ENCODE measurements at regions not wholly inside any gene's neighbourhood (a gene's known extent, or its start where the extent isn't known, plus 50 kb on each side); places are given as distances from the start of the nearest gene placed in this dataset.

DNA sequence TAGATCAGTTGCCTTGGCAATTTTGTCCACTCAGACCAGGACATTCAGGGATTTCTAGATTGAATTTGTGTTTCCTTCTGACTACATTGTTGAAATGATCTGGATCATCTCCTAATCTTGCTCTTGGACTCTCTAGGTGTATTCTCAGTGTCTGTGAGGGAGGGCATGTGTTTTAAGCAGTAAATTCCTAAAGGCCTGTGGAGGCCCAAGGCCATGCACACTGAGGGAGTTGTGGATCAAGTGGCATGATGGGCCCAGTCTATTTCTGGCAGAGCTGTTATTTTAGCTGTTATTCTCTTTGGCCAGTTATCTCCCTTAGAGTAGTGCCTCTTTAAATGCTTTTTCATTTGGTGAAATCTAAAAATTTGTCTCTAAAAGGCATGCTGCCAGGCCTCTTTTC lies 144.9 kb downstream of the RPIA start:
- H3K4me3 Mint-ChIP-seq: no peak overlapping the region
- H3K27me3 Mint-ChIP-seq: peaks cover 50% of the 10 kb centered on the region
- DNase-seq (ENCODE audit: low spot score in 2 of 2) (no peak), ATAC-seq (replicated peaks; ENCODE audit: extremely low read depth, poor library complexity, severe bottlenecking) (no peak)
- H3K9me3 Mint-ChIP-seq: no peaks in the 10 kb centered on the region
- H3K27ac Mint-ChIP-seq (ENCODE audit: low read depth): no peak overlapping the region
- no peaks in the 10 kb centered on the region for H3K4me1 Mint-ChIP-seq
- no peaks in the 10 kb centered on the region for H3K36me3 Mint-ChIP-seq (ENCODE audit: insufficient read depth)

DNA sequence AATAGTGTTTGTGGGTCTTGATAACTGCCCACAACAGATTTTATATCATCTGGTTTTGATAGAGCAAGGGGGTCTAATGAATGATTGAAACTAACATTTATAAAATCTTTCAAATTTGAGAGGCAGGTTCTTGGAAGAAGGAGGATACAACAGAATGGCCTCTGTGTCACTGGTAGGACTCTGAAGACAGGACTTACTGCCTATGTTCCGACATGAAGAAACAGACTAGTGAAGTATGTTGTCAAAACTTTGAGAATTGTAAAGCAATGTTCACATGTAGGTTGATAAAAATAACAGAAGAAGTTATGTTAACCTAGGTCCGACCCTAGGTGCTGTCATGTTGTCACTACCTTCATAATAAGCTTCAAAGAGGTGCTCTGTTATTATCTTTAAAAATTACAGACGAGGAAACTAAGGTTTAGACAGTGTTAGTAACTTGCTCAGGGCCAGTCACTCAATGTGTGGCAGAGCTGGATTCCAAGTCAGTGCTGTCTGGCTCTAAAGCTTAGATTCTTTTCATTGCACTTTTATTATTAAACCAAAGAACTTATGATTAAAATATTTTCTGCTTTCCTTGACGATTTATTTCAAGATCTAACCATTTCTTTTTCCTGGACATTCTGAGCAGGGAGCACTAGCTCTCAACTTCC lies 146.2 kb downstream of the RPIA start:
- Mint-ChIP-seq H3K36me3 (ENCODE audit: insufficient read depth) (no peaks in the 10 kb centered on the region), H3K4me1 (no peaks in the 10 kb centered on the region), H3K4me3 (no peak overlapping the region), H3K27me3 (peaks cover 58% of the 10 kb centered on the region), H3K9me3 (no peaks in the 10 kb centered on the region), H3K27ac (ENCODE audit: low read depth) (no peak overlapping the region)
- ATAC-seq (replicated peaks; ENCODE audit: extremely low read depth, poor library complexity, severe bottlenecking): no peak
- no peak for DNase-seq (ENCODE audit: low spot score in 2 of 2)

DNA sequence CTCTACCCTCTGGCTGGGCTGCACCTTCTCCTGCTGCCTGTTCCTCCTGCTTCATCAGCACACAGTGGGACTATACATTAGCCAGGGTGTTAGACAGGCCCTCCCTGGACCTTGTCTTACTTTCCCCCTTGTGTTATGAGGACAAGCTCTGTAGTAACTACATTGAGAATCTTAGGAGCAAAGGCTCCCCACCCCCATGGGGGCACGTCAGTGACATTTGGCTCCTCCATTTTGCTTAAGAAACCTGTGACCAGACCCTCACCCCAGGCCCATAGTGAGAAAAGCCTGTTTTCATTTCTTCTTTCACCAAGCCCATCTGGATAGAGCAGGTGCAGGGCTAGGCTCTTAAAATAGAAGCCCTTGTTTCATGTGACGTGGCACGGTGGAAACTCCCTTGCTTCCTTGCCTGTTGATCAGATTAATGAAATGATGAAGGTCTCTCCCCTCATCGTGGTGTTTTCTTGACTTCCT lies 146.7 kb downstream of the RPIA start:
- no peaks in the 10 kb centered on the region for H3K36me3 Mint-ChIP-seq (ENCODE audit: insufficient read depth)
- H3K4me1 Mint-ChIP-seq: no peaks in the 10 kb centered on the region
- no peak overlapping the region for H3K4me3 Mint-ChIP-seq
- H3K27ac Mint-ChIP-seq (ENCODE audit: low read depth): no peak overlapping the region
- H3K27me3 Mint-ChIP-seq: peaks cover 61% of the 10 kb centered on the region
- DNase-seq (ENCODE audit: low spot score in 2 of 2): no peak
- ATAC-seq (replicated peaks; ENCODE audit: extremely low read depth, poor library complexity, severe bottlenecking): no peak
- no peaks in the 10 kb centered on the region for H3K9me3 Mint-ChIP-seq

DNA sequence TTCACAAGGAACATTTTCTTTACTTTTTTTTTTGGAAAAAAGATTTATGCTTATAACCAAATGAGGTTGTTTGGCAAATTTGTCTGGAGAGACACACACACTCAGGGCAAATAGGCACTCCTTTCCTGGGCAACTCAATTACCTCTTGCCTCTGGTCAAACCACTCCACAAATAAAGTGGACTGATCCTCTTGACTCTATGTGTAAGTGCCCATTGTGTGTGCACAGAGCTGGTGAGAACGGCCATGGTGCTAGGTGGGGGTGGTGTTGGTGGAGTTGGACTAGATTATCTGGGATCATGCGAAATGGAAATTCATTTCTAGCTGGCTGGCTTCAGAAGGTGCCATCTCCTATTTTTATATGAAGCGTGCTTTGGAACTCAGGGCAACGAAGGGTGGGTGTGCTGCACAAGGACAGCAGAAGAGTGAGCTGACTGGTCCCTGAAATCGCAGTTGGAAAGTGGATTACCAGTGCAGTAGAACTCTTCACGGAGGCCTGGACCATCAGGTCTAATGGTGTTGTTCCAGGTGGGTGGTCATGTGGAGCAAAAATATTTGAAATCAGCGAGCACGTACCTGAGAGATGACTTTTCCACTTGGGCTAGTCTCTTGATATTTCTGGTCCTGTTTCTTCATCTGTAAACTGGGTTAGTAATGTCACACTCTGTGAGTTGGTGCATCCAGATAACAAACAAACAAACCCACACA lies 149.9 kb downstream of the RPIA start:
- H3K9me3 Mint-ChIP-seq: no peaks in the 10 kb centered on the region
- no peak overlapping the region for H3K27ac Mint-ChIP-seq (ENCODE audit: low read depth)
- ATAC-seq (replicated peaks; ENCODE audit: extremely low read depth, poor library complexity, severe bottlenecking): no peak
- H3K4me3 Mint-ChIP-seq: no peak overlapping the region
- no peaks in the 10 kb centered on the region for H3K36me3 Mint-ChIP-seq (ENCODE audit: insufficient read depth)
- peaks cover 76% of the 10 kb centered on the region for H3K27me3 Mint-ChIP-seq
- H3K4me1 Mint-ChIP-seq: no peaks in the 10 kb centered on the region
- DNase-seq (ENCODE audit: low spot score in 2 of 2): no peak

DNA sequence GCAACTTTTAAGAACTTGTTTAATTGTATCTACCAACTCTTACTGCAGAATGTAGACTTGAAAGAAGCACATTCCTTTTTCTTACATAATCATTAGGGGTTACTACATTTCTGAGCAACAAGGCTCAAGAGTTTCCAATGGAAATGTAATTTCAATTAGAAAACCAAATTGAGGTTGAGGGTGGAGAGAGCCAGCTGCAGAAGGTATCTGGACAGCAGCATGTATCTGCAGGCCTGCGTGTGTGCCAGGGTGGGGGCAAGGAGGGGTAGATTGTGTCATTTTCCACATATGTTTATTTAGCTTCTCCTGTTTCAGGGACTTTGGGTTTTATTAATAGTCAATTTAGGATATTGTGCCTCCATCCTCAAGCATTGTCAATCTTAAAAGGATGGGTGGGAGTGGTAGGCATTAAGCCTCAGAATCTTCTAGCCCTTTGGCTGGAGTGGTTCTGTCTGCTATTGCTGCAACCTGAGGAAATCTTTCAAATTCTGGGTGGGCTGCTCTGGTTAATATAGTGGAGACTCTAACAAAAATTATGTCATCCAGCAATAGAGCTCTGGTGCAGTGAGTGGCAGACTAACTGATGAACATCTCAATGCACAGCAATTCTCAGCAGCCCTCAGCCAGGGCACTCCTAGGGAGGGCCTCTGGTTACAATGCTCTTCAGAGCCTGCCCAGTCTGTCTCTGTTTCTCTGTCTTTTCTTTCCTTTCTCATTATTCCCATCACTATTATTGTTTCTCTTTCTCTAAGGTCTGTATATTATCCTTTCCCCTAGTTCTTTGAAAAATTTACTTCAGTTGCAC lies 151.4 kb downstream of the RPIA start:
- Mint-ChIP-seq H3K9me3 (no peaks in the 10 kb centered on the region), H3K36me3 (ENCODE audit: insufficient read depth) (no peaks in the 10 kb centered on the region), H3K27ac (ENCODE audit: low read depth) (no peak overlapping the region), H3K4me1 (no peaks in the 10 kb centered on the region), H3K27me3 (peaks cover 72% of the 10 kb centered on the region), H3K4me3 (no peak overlapping the region)
- DNase-seq (ENCODE audit: low spot score in 2 of 2) (no peak), ATAC-seq (replicated peaks; ENCODE audit: extremely low read depth, poor library complexity, severe bottlenecking) (no peak)

DNA sequence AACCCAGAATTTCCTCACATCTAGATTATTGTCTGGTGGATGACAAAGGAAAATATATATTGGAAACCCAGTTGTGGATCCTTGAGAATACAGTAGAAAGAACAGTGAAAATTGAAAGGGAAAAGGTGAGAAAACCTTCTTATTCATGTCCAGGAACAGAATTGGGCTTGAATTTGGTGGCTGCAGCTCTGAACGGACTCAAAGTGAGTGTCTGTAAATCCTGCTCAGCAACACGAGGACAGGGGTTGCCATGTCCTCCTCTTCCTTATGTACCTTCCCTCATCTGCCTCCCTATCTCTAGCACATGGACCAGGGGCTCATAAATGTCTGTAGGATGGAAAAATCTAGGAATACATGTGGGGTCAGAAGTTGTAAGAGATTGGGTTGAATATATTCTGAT lies 152.2 kb downstream of the RPIA start:
- Mint-ChIP-seq H3K4me1 (no peaks in the 10 kb centered on the region), H3K9me3 (no peaks in the 10 kb centered on the region), H3K27ac (ENCODE audit: low read depth) (no peak overlapping the region), H3K36me3 (ENCODE audit: insufficient read depth) (no peaks in the 10 kb centered on the region), H3K27me3 (peaks cover 67% of the 10 kb centered on the region), H3K4me3 (no peak overlapping the region)
- ATAC-seq (replicated peaks; ENCODE audit: extremely low read depth, poor library complexity, severe bottlenecking): no peak
- no peak for DNase-seq (ENCODE audit: low spot score in 2 of 2)

DNA sequence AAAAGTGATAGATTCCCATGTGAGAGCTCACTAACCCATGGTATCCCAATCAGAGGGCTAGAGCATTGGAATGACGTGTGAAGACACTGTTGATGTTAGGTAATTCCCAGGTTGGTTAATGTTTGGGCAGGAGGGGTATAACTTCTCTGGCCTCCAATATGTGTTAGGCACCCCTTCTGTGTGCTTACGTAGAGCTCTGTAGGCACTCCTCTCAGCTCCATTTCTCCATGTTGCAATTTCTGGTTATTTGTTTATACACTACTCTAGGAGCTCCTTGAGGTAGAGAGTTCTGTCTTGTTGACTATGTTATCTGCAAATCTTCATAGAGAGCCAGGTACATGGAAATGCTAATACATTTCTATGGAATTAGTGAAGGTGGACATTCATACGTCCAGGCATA lies 153.5 kb downstream of the RPIA start:
- H3K4me3 Mint-ChIP-seq: no peak overlapping the region
- no peaks in the 10 kb centered on the region for H3K36me3 Mint-ChIP-seq (ENCODE audit: insufficient read depth)
- no peaks in the 10 kb centered on the region for H3K4me1 Mint-ChIP-seq
- DNase-seq (ENCODE audit: low spot score in 2 of 2) (no peak), ATAC-seq (replicated peaks; ENCODE audit: extremely low read depth, poor library complexity, severe bottlenecking) (no peak)
- peaks cover 68% of the 10 kb centered on the region for H3K27me3 Mint-ChIP-seq
- no peak overlapping the region for H3K27ac Mint-ChIP-seq (ENCODE audit: low read depth)
- no peaks in the 10 kb centered on the region for H3K9me3 Mint-ChIP-seq

DNA sequence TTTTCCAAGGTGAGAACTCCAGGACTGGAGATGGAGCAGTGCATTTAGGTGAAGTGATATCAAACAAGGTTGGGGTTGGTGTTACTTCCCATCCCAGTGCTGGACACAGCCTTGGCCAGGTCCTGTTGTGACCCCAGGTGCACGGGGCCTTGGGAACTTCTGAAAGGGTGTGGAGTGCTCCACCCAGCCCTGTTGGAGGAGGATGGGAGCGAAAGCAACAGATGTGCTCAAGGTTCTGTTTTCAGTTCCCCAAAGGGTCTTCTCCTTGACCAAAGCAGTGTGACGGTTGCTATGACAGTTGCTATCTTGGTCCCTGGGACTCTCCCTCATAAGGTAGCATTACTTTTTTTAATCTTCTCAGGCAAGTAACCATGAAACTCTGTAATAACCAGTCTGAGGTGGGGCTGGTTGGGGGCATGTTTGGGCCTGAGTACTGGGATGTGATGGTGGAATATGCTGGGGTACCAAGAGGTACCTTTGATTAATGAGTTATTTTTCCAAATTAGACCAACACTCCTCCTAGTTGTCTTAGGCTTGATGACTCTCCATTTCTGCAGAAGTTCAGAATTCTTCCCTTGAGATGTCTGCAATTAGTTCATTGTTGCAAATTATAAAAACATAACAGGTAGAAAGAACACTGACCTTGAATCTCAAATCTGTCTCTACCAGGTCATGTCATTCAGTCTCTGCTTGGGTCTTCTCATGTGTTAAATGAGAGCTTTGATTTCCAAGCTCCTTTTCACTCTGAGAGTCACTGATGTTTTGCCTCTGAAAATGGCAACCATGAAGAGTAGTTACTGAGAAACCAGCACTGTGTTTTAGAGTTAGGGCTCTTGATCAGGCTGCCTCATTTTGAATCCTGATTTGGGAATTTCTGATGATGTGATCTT lies 154.5 kb downstream of the RPIA start:
- H3K4me3 Mint-ChIP-seq: no peak overlapping the region
- ATAC-seq (replicated peaks; ENCODE audit: extremely low read depth, poor library complexity, severe bottlenecking): no peak
- peaks cover 61% of the 10 kb centered on the region for H3K27me3 Mint-ChIP-seq

DNA sequence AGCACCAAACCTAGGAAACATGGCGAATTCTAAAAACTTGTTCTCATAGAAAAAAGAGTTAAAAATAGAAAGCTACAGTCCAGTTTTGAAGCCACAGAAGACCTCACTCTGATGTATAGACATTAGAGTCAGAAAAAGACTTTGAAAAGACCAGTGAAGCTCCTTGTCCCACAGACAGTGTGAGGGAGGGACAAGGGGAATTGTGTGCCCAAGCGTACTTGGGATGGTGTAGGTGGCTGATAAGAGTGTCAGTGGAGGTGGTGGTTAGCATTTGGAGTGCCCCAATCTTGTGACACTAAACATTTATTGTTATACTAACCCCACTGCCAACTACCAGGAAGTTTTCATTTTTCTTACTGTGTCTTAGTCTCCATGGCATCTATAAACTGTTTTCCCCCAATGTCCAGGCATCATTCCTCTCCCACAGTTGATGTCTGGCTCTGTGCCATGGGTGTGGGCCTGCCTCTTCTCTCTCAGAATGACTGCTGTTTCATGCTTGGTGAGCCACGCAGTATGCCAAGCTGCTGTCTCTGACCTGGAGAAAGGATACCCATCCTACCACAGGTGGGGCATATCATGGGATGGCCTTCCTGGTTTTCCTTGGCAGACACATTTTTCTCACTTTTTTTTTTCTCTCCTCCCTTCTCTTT lies 161.4 kb downstream of the RPIA start:
- Mint-ChIP-seq H3K4me3 (no peak overlapping the region), H3K4me1 (no peaks in the 10 kb centered on the region), H3K36me3 (ENCODE audit: insufficient read depth) (no peaks in the 10 kb centered on the region), H3K27me3 (peaks cover 68% of the 10 kb centered on the region), H3K27ac (ENCODE audit: low read depth) (no peak overlapping the region), H3K9me3 (no peaks in the 10 kb centered on the region)
- ATAC-seq (replicated peaks; ENCODE audit: extremely low read depth, poor library complexity, severe bottlenecking) (no peak), DNase-seq (ENCODE audit: low spot score in 2 of 2) (no peak)

More for the DNA sequence above, 154.5 kb downstream of the RPIA start:
- DNase-seq (ENCODE audit: low spot score in 2 of 2): no peak
- Mint-ChIP-seq H3K9me3 (no peaks in the 10 kb centered on the region), H3K4me1 (no peaks in the 10 kb centered on the region), H3K36me3 (ENCODE audit: insufficient read depth) (no peaks in the 10 kb centered on the region), H3K27ac (ENCODE audit: low read depth) (no peak overlapping the region)

DNA sequence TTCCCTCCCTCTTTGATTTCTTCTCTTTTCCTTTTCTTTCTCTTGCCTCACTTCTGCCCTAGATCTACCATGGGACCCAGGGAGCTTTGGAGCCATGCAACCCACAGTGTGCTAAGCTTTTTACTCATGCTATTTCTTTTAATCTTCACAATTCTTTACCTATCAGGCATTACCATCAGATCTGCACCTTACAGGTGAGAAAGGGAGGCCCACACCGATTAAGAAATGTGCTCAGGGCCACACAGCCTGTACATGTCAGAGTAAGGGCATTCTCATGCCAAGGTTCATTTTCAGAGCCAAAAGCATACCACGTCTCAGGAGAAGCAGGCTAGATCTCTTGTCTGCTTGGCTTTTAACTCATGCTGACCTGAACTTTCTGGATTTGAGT lies 161.9 kb downstream of the RPIA start:
- H3K4me3 Mint-ChIP-seq: no peak overlapping the region
- H3K36me3 Mint-ChIP-seq (ENCODE audit: insufficient read depth): no peaks in the 10 kb centered on the region

DNA sequence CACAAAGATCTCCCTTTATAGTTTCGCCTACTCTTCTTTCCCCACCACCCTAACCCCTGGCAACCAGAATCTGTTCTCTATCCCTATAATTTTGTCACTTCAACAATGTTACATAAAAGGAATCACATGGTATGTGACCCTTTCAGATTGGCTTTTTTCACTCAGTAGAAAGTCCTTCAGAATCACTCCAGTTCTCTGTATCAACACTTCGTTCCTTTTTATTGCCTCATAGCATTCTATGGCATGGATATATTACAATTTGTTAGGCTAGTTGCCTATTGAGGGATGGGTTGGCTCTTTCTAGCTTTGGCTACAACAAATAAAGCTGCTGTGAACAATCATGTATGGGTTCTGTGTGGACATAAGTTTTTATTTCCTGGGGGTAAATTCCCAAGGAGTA lies 163.1 kb downstream of the RPIA start:
- peaks cover 61% of the 10 kb centered on the region for H3K27me3 Mint-ChIP-seq
- H3K36me3 Mint-ChIP-seq (ENCODE audit: insufficient read depth): peaks cover 2% of the 10 kb centered on the region
- ATAC-seq (replicated peaks; ENCODE audit: extremely low read depth, poor library complexity, severe bottlenecking) (no peak), DNase-seq (ENCODE audit: low spot score in 2 of 2) (no peak)
- H3K4me3 Mint-ChIP-seq: no peak overlapping the region
- H3K4me1 Mint-ChIP-seq: no peaks in the 10 kb centered on the region
- no peaks in the 10 kb centered on the region for H3K9me3 Mint-ChIP-seq
- H3K27ac Mint-ChIP-seq (ENCODE audit: low read depth): no peak overlapping the region

More for the DNA sequence above, 161.9 kb downstream of the RPIA start:
- Mint-ChIP-seq H3K27ac (ENCODE audit: low read depth) (no peak overlapping the region), H3K9me3 (no peaks in the 10 kb centered on the region), H3K4me1 (no peaks in the 10 kb centered on the region), H3K27me3 (peaks cover 72% of the 10 kb centered on the region)
- DNase-seq (ENCODE audit: low spot score in 2 of 2): no peak
- ATAC-seq (replicated peaks; ENCODE audit: extremely low read depth, poor library complexity, severe bottlenecking): no peak
